CD8-positive, alpha-beta memory T cell (primary cell): ENCODE measurements at regions not wholly inside any gene's neighbourhood (a gene's known extent, or its start where the extent isn't known, plus 50 kb on each side); places are given as distances from the start of the nearest gene placed in this dataset.

Experiments
- CTCF ChIA-PET: fragments of 350-600 bp; sonication (Branson Sonifier 250); formaldehyde crosslinking; loops from one replicate; lab custom pipeline; 2021; ENCODE audit warnings: antibody characterized with exemption; lab: Charles Lee
- POLR2A ChIA-PET: fragments of 350-600 bp; sonication (Branson Sonifier 250); formaldehyde crosslinking; loops from one replicate; lab custom pipeline; 2021; ENCODE audit warnings: antibody characterized with exemption; lab: Charles Lee
- DNase-seq, 5 donors: peaks; one replicate each; pipeline versions ENCODE4 v3.0.0 to v3.0.0-alpha.2; 2020 to 2022; ENCODE audit warnings: mixed read lengths in 1 of 5
- H3K27ac ChIP-seq: one replicate; pipeline ENCODE4 v1.7.0; 2013; ENCODE audit warnings: low read depth, mild to moderate bottlenecking, low read length, moderate library complexity
- H3K27me3 ChIP-seq: 2 replicates; pipeline ENCODE4 v1.7.0; 2013; ENCODE audit warnings: low read length, mild to moderate bottlenecking; ENCODE audit not compliant: insufficient read depth, poor library complexity, severe bottlenecking
- H3K36me3 ChIP-seq: 2 replicates; pipeline ENCODE4 v1.7.0; 2013; ENCODE audit warnings: mild to moderate bottlenecking, low read length, moderate library complexity; ENCODE audit not compliant: insufficient read depth
- H3K4me1 ChIP-seq: 2 replicates; pipeline ENCODE4 v1.7.0; 2013; ENCODE audit warnings: mild to moderate bottlenecking, low read length, moderate library complexity; ENCODE audit not compliant: insufficient read depth
- H3K4me3 ChIP-seq: 2 replicates; pipeline ENCODE4 v1.7.0; 2013; ENCODE audit warnings: mild to moderate bottlenecking, low read length
- H3K9me3 ChIP-seq: 2 replicates; pipeline ENCODE4 v1.7.0; 2013; ENCODE audit warnings: mild to moderate bottlenecking, low read length
- H3K27ac Mint-ChIP-seq, 8 donors: one replicate each; pipeline ENCODE4 v1.8.0; 2020 to 2021; ENCODE audit warnings: mixed read lengths in 8 of 8, mild to moderate bottlenecking in 6 of 8, inconsistent platforms in 3 of 8, moderate library complexity in 3 of 8
- H3K27me3 Mint-ChIP-seq, 2 donors: one replicate each; pipeline ENCODE4 v1.8.0; 2020 to 2021; ENCODE audit warnings: mixed read lengths in 2 of 2, mild to moderate bottlenecking in 1 of 2, moderate library complexity in 1 of 2
- H3K36me3 Mint-ChIP-seq, 3 donors: one replicate each; pipeline ENCODE4 v1.8.0; 2020 to 2021; ENCODE audit warnings: mixed read lengths in 3 of 3, inconsistent platforms in 1 of 3, mild to moderate bottlenecking in 1 of 3
- H3K4me1 Mint-ChIP-seq, 3 donors: one replicate each; pipeline ENCODE4 v1.8.0; 2020 to 2021; ENCODE audit warnings: mixed read lengths in 3 of 3, inconsistent platforms in 1 of 3, mild to moderate bottlenecking in 1 of 3
- H3K4me3 Mint-ChIP-seq, 7 donors: one replicate each; pipeline ENCODE4 v1.8.0; 2020 to 2021; ENCODE audit warnings: mixed read lengths in 7 of 7, mild to moderate bottlenecking in 6 of 7, moderate library complexity in 4 of 7, inconsistent platforms in 2 of 7
- H3K9me3 Mint-ChIP-seq, 5 donors: one replicate each; pipeline ENCODE4 v1.8.0; 2020 to 2022; ENCODE audit warnings: mixed read lengths in 5 of 5, mild to moderate bottlenecking in 3 of 5, moderate library complexity in 2 of 5, inconsistent platforms in 1 of 5

- DNase-seq: no peak
- POLR2A ChIA-PET: no interaction called here
- H3K36me3 Mint-ChIP-seq: no peaks in the 10 kb centered on the region
Observed at GRCh38 chr20:11110535-11110934, 436.7 kb upstream of the JAG1 start.

DNA sequence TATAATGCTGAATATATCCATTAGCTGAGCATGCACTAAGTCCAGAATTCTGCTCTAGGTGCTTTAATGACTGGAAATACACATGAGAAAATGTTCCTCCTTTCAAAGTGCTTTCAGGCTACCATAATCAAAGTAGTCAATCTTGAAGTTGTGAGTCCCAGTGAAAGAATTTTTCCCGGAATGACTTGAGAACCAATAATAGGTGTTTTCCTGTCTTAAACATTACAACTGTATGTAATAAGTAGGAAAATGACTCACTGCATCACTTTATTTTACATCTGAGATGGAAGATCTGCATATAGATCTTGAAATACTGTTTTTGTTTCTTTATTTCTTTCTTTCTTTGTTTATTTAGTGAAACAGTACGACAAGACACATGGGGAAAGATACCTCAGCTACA, 437.4 kb upstream of the JAG1 start:
- no peak for DNase-seq
- Mint-ChIP-seq H3K4me3 (no peak overlapping the region), H3K9me3 (peaks cover 0 to 8% (median 7%) of the 10 kb centered on the region in 5 donors), H3K27me3 (no peaks in the 10 kb centered on the region), H3K36me3 (no peaks in the 10 kb centered on the region), H3K4me1 (no peaks in the 10 kb centered on the region), H3K27ac (no peak overlapping the region)
- H3K4me1 ChIP-seq: no peaks in the 10 kb centered on the region
- no peak overlapping the region for H3K4me3 ChIP-seq
- H3K27me3 ChIP-seq: no peaks in the 10 kb centered on the region
- no peak overlapping the region for H3K27ac ChIP-seq
- no peaks in the 10 kb centered on the region for H3K9me3 ChIP-seq
- no peaks in the 10 kb centered on the region for H3K36me3 ChIP-seq
- ChIA-PET CTCF (no interaction called here), POLR2A (no interaction called here)

More at GRCh38 chr20:11110535-11110934, 436.7 kb upstream of the JAG1 start:
- Mint-ChIP-seq H3K27ac (no peak overlapping the region), H3K9me3 (peaks cover 0 to 8% (median 5%) of the 10 kb centered on the region in 5 donors), H3K27me3 (no peaks in the 10 kb centered on the region), H3K4me1 (no peaks in the 10 kb centered on the region), H3K4me3 (no peak overlapping the region)
- no peak overlapping the region for H3K27ac ChIP-seq
- CTCF ChIA-PET: no interaction called here
- no peaks in the 10 kb centered on the region for H3K9me3 ChIP-seq
- no peak overlapping the region for H3K4me3 ChIP-seq
- H3K4me1 ChIP-seq: no peaks in the 10 kb centered on the region
- no peaks in the 10 kb centered on the region for H3K36me3 ChIP-seq
- H3K27me3 ChIP-seq: no peaks in the 10 kb centered on the region

DNA sequence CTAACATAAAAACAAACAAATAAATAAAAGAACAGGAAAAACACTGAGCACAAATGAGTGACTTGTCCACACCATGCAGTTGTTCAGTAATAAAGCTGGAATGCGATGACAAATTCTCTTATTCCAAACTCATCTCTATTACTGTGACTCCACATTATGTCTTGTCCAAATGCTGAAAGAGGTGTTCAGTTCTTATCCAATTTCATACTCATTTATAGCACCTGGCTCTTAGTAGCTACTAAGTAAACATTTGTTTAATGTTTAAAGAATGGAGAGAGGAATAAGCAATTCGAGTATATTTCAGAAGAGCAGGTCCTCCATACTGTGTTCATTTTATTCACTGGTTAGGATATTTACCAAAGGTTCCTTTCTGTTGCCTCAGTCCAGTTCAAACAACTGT, 439.0 kb upstream of the JAG1 start:
- Histone ChIP-seq H3K4me3 (no peak overlapping the region), H3K9me3 (no peaks in the 10 kb centered on the region), H3K4me1 (no peaks in the 10 kb centered on the region), H3K36me3 (no peaks in the 10 kb centered on the region), H3K27ac (no peak overlapping the region), H3K27me3 (no peaks in the 10 kb centered on the region)
- ChIA-PET POLR2A (no interaction called here), CTCF (no interaction called here)
- Mint-ChIP-seq H3K4me1 (no peaks in the 10 kb centered on the region), H3K27me3 (no peaks in the 10 kb centered on the region), H3K27ac (no peak overlapping the region), H3K36me3 (no peaks in the 10 kb centered on the region), H3K9me3 (peaks cover 0 to 8% (median 7%) of the 10 kb centered on the region in 5 donors), H3K4me3 (no peak overlapping the region)
- DNase-seq: no peak

DNA sequence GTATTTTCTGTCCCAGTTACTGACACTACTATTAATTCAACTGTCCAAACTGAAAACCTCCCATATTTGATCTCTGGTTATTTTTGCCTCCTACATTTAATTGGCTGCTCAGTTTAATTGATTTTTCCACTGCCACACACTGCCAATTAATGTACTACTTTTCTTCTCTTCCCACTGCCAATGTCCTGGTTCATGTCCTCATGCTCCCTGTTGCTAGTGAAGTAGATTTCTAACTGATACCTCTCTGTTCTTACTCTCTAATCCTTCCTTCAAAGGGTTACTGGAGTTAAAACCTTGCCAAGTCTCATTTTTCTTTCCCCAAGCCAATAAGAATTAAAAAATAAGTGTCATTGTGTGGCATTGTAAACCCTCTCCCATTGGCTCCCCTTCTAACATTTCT, 440.6 kb upstream of the JAG1 start:
- Mint-ChIP-seq H3K27me3 (no peaks in the 10 kb centered on the region), H3K4me3 (no peak overlapping the region), H3K36me3 (no peaks in the 10 kb centered on the region), H3K9me3 (peaks cover 0 to 8% (median 7%) of the 10 kb centered on the region in 5 donors), H3K27ac (no peak overlapping the region), H3K4me1 (no peaks in the 10 kb centered on the region)
- Histone ChIP-seq H3K4me3 (no peak overlapping the region), H3K36me3 (no peaks in the 10 kb centered on the region), H3K4me1 (no peaks in the 10 kb centered on the region), H3K9me3 (no peaks in the 10 kb centered on the region), H3K27me3 (no peaks in the 10 kb centered on the region), H3K27ac (no peak overlapping the region)
- ChIA-PET POLR2A (no interaction called here), CTCF (no interaction called here)
- DNase-seq: no peak

DNA sequence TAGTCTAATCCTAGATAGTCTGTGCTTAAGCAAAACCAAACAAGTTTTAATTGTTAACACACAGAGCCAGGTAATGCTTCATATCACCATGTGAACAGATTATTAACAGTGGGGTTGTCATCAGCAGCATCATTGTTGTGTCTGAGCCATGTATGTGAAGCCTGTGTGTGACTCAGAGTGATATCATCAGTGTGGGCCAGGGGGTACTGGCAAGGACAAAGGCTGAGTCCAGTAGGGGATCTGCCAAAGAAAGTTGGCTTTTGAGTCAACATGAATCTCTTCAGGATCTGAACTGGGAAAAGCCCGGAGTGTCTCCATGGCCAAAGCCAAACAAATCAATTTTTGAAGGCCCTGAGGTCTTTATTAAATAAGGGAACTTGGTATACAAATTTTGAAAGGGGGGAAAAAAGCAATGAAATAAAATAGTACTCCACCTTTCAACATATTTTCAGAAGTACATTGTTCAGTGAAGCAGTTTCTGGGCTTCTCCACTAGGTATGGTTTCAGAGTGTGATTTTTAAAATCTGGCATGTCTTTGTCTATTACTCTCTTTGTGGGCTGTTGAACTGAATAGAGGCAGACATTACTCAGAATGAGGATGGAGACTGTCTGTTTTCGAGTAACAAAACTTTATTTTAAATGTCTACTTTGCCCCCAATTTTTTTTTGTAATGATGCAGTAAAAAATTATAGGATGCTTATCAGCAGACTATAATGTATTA, 444.2 kb upstream of the JAG1 start:
- no peak for DNase-seq
- no peak overlapping the region for H3K27ac Mint-ChIP-seq
- H3K4me1 Mint-ChIP-seq: no peaks in the 10 kb centered on the region
- ChIA-PET CTCF (no interaction called here), POLR2A (no interaction called here)
- no peak overlapping the region for H3K27ac ChIP-seq
- no peaks in the 10 kb centered on the region for H3K4me1 ChIP-seq
- H3K4me3 Mint-ChIP-seq: no peak overlapping the region
- no peaks in the 10 kb centered on the region for H3K36me3 Mint-ChIP-seq
- H3K4me3 ChIP-seq: no peak overlapping the region
- peaks cover 2 to 8% (median 7%) of the 10 kb centered on the region in 5 donors for H3K9me3 Mint-ChIP-seq
- no peaks in the 10 kb centered on the region for H3K27me3 ChIP-seq
- H3K9me3 ChIP-seq: no peaks in the 10 kb centered on the region
- no peaks in the 10 kb centered on the region for H3K27me3 Mint-ChIP-seq
- H3K36me3 ChIP-seq: no peaks in the 10 kb centered on the region

DNA sequence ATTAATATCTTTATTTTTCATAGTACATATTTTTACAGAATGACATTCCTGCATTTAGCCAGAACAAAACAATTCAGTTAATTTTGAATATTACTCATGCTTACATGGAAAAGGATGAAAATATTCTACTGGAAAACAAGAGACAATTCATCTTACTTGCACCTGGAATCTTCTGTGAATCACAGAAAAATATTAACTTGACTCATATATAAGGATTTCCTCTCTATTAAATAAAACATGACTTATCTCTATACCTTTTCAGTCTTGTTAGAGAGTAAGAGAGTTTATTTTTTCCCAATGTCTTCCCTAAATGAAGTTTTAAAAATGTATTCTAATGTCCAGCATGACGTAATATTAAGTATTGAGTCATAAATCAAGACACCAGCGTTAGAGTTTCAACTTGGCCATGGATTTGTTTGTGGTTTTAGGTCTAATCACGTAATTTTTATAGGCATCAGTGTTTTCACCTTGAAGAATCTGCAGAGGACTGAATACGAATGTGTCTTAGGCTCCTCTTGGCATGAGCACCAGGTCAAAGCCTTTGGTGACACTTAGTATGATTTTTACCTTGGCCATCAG, 445.1 kb upstream of the JAG1 start:
- ChIA-PET POLR2A (no interaction called here), CTCF (no interaction called here)
- Histone ChIP-seq H3K9me3 (no peaks in the 10 kb centered on the region), H3K4me3 (no peak overlapping the region), H3K4me1 (no peaks in the 10 kb centered on the region), H3K36me3 (no peaks in the 10 kb centered on the region), H3K27me3 (no peaks in the 10 kb centered on the region), H3K27ac (no peak overlapping the region)
- DNase-seq: no peak
- H3K27me3 Mint-ChIP-seq: peaks cover 0 to 1% of the 10 kb centered on the region in 2 donors
- no peaks in the 10 kb centered on the region for H3K4me1 Mint-ChIP-seq
- H3K27ac Mint-ChIP-seq: no peak overlapping the region
- no peaks in the 10 kb centered on the region for H3K36me3 Mint-ChIP-seq
- no peak overlapping the region for H3K4me3 Mint-ChIP-seq
- peaks cover 2 to 12% (median 7%) of the 10 kb centered on the region in 5 donors for H3K9me3 Mint-ChIP-seq

DNA sequence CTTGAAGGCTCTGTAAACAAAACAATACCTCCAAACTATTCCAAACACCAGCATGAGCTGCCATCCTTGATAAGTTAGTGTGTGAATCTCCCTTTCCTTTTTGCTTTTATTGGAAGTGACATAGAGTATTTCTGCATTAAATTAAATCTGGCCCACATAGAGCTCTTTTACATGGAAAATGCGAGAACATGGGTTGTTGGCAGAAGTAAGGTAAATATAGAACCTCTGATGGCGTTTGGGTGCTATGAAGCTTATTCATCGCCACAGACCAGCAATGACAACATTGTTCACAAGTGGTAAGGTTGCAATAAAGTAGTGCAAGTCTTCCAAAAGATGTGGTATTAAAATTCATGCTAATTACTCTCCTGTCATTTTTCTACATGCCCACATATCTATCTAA, 445.8 kb upstream of the JAG1 start:
- no peaks in the 10 kb centered on the region for H3K4me1 Mint-ChIP-seq
- DNase-seq: no peak
- no peak overlapping the region for H3K4me3 Mint-ChIP-seq
- H3K27me3 Mint-ChIP-seq: peaks cover 0 to 1% of the 10 kb centered on the region in 2 donors
- H3K36me3 Mint-ChIP-seq: no peaks in the 10 kb centered on the region
- Histone ChIP-seq H3K36me3 (no peaks in the 10 kb centered on the region), H3K4me3 (no peak overlapping the region), H3K27ac (no peak overlapping the region), H3K9me3 (no peaks in the 10 kb centered on the region), H3K27me3 (no peaks in the 10 kb centered on the region), H3K4me1 (no peaks in the 10 kb centered on the region)
- ChIA-PET CTCF (no interaction called here), POLR2A (no interaction called here)
- H3K27ac Mint-ChIP-seq: no peak overlapping the region
- H3K9me3 Mint-ChIP-seq: peaks cover 4 to 14% (median 6%) of the 10 kb centered on the region in 5 donors

- Mint-ChIP-seq H3K4me3 (no peak overlapping the region), H3K9me3 (peaks cover 4 to 15% (median 5%) of the 10 kb centered on the region in 5 donors), H3K27ac (no peak overlapping the region), H3K27me3 (peaks cover 0 to 1% of the 10 kb centered on the region in 2 donors), H3K36me3 (no peaks in the 10 kb centered on the region), H3K4me1 (no peaks in the 10 kb centered on the region)
- Histone ChIP-seq H3K27ac (no peak overlapping the region), H3K4me1 (no peaks in the 10 kb centered on the region), H3K36me3 (no peaks in the 10 kb centered on the region), H3K4me3 (no peak overlapping the region), H3K27me3 (no peaks in the 10 kb centered on the region), H3K9me3 (no peaks in the 10 kb centered on the region)
- CTCF ChIA-PET: no interaction called here
- DNase-seq: no peak
- POLR2A ChIA-PET: no interaction called here
Observed at GRCh38 chr20:11120431-11120830, 446.6 kb upstream of the JAG1 start.
